Keratinocyte (primary cell): ENCODE measurements at regions not wholly inside any gene's neighbourhood (a gene's known extent, or its start where the extent isn't known, plus 50 kb on each side); places are given as distances from the start of the nearest gene placed in this dataset.

Experiments used
- EZH2 ChIP-seq: IDR thresholded peaks from one replicate; pipeline ENCODE4 v1.6.1; 2012; ENCODE audit warnings: inconsistent platforms, mild to moderate bottlenecking, low read length, moderate library complexity
- TF ChIP-seq, protein P1 (sequence below), 3 experiments: IDR thresholded peaks in 1 of 3; conservative IDR thresholded peaks in 1 of 3; optimal IDR thresholded peaks in 1 of 3; 2 replicates in 2 of 3; 3 replicates in 1 of 3; pipeline versions ENCODE3 to v1.5.1; 2011; ENCODE audit warnings: low read length in 3 of 3, mild to moderate bottlenecking in 3 of 3, moderate library complexity in 2 of 3, control low read depth in 1 of 3, inconsistent platforms in 1 of 3; ENCODE audit not compliant: insufficient read depth in 2 of 3; ENCODE audit errors: extremely low read depth in 1 of 3

DNA sequence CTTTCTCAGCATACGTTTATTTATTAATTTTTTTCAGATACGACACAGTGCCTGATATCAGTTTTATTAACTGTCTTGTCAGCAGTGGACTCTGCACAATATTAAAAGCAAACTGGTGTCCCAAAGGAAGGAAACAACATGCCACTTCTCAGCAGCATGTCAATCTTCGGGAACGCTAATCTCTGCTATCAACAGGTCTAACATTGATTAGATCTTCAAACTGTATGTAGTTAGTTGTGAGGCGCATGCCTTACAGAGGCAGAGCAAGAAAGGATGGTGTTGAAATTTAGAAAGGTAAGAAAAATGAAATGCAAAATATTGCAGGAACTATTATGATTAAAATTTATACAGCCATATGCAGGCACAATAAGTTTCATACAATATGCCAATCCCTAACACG is 233.7 kb upstream of the NDST3 start:
- TF ChIP-seq EZH2, result no peak
- TF ChIP-seq, protein P1, sequence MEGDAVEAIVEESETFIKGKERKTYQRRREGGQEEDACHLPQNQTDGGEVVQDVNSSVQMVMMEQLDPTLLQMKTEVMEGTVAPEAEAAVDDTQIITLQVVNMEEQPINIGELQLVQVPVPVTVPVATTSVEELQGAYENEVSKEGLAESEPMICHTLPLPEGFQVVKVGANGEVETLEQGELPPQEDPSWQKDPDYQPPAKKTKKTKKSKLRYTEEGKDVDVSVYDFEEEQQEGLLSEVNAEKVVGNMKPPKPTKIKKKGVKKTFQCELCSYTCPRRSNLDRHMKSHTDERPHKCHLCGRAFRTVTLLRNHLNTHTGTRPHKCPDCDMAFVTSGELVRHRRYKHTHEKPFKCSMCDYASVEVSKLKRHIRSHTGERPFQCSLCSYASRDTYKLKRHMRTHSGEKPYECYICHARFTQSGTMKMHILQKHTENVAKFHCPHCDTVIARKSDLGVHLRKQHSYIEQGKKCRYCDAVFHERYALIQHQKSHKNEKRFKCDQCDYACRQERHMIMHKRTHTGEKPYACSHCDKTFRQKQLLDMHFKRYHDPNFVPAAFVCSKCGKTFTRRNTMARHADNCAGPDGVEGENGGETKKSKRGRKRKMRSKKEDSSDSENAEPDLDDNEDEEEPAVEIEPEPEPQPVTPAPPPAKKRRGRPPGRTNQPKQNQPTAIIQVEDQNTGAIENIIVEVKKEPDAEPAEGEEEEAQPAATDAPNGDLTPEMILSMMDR (optimal IDR thresholded peaks at IDR 0.05 in 1 of 3, IDR thresholded peaks at IDR 0.05 in 1 of 3, conservative IDR thresholded peaks at IDR 0.05 in 1 of 3; ENCODE audit: extremely low read depth in 1 of 3, insufficient read depth in 2 of 3, low read length in 3 of 3), result no peak
